ENCODE measurements at regions not wholly inside any gene's neighbourhood (a gene's known extent, or its start where the extent isn't known, plus 50 kb on each side); places are given as distances from the start of the nearest gene placed in this dataset.

- no peak for DNase-seq (ENCODE audit: low spot score)
Measured at GRCh38 chr5:159536166-159536565, 205.9 kb upstream of the IL12B start.

GRCh38 chr5:159536646-159537045, 206.4 kb upstream of the IL12B start:
- no peak for DNase-seq (ENCODE audit: low spot score)

GRCh38 chr5:159539678-159540077, 209.4 kb upstream of the IL12B start:
- no peak for DNase-seq (ENCODE audit: low spot score)

- DNase-seq (ENCODE audit: low spot score): no peak
Measured at GRCh38 chr5:159543326-159543725, 213.0 kb upstream of the IL12B start.

GRCh38 chr5:159545156-159545555, 214.9 kb upstream of the IL12B start:
- no peak for DNase-seq (ENCODE audit: low spot score)

- no peak for DNase-seq (ENCODE audit: low spot score)
Measured at GRCh38 chr5:159547466-159548195, 217.3 kb upstream of the IL12B start.

- no peak for DNase-seq (ENCODE audit: low spot score)
Measured at GRCh38 chr5:159548517-159548916, 218.2 kb upstream of the IL12B start.

- DNase-seq (ENCODE audit: low spot score): no peak
Measured at GRCh38 chr5:159549046-159549445, 218.8 kb upstream of the IL12B start.

- no peak for DNase-seq (ENCODE audit: low spot score)
Measured at GRCh38 chr5:159550951-159551350, 220.7 kb upstream of the IL12B start.

- no peak for DNase-seq (ENCODE audit: low spot score)
Measured at GRCh38 chr5:159552751-159553150, 222.5 kb upstream of the IL12B start.

- DNase-seq (ENCODE audit: low spot score): no peak
Measured at GRCh38 chr5:159553792-159554191, 223.5 kb upstream of the IL12B start.

- no peak for DNase-seq (ENCODE audit: low spot score)
Measured at GRCh38 chr5:159555084-159555483, 224.8 kb upstream of the IL12B start.

- no peak for DNase-seq (ENCODE audit: low spot score)
Measured at GRCh38 chr5:159559337-159559736, 229.1 kb upstream of the IL12B start.

- no peak for DNase-seq (ENCODE audit: low spot score)
Measured at GRCh38 chr5:159560088-159560487, 229.8 kb upstream of the IL12B start.

GRCh38 chr5:159564031-159564430, 233.7 kb upstream of the IL12B start:
- DNase-seq (ENCODE audit: low spot score): no peak

GRCh38 chr5:159566832-159567231, 236.5 kb upstream of the IL12B start:
- no peak for DNase-seq (ENCODE audit: low spot score)

- DNase-seq (ENCODE audit: low spot score): no peak
Measured at GRCh38 chr5:159567461-159567860, 237.2 kb upstream of the IL12B start.

GRCh38 chr5:159571501-159572244, 241.4 kb upstream of the IL12B start:
- DNase-seq (ENCODE audit: low spot score): no peak

- no peak for DNase-seq (ENCODE audit: low spot score)
Measured at GRCh38 chr5:159576902-159577301, 246.6 kb upstream of the IL12B start.

- peak; percentile 23 for DNase-seq (ENCODE audit: low spot score)
Measured at GRCh38 chr5:159581502-159582249, 251.4 kb upstream of the IL12B start.

- no peak for DNase-seq (ENCODE audit: low spot score)
Measured at GRCh38 chr5:159582756-159583541, 252.7 kb upstream of the IL12B start.

- DNase-seq (ENCODE audit: low spot score): no peak
Measured at GRCh38 chr5:159586921-159587320, 256.6 kb upstream of the IL12B start.

Measured in iPS-NIHi11 (cell line).